ENCODE measurements at regions not wholly inside any gene's neighbourhood (a gene's known extent, or its start where the extent isn't known, plus 50 kb on each side); places are given as distances from the start of the nearest gene placed in this dataset.

- Histone ChIP-seq H3K9me3 (ENCODE audit: low read length) (no peaks in the 10 kb centered on the region), H2AFZ (ENCODE audit: low read length) (no peak overlapping the region), H3K36me3 (ENCODE audit: low read depth, low read length) (no peaks in the 10 kb centered on the region), H3K27ac (ENCODE audit: low read length) (no peak overlapping the region), H3K4me3 (ENCODE audit: low read length) (no peak overlapping the region), H3K4me1 (ENCODE audit: insufficient read depth, low read length) (no peaks in the 10 kb centered on the region), H4K20me1 (ENCODE audit: low read length) (no peaks in the 10 kb centered on the region), H3K4me2 (ENCODE audit: low read length) (no peak overlapping the region), H3K79me2 (ENCODE audit: low read length) (no peaks in the 10 kb centered on the region), H3F3A (ENCODE audit: low read length, unreplicated experiment) (no peaks in the 10 kb centered on the region), H3K9me2 (replicated peaks; ENCODE audit: low read length) (no peaks in the 10 kb centered on the region), H3K9ac (ENCODE audit: low read length) (no peak overlapping the region), H3K27me3 (ENCODE audit: low read length) (peaks cover 33% of the 10 kb centered on the region; the same call in 1 of the 2 replicates)
- ChIA-PET CTCF (no interaction called here), POLR2A (ENCODE audit: unreplicated experiment) (no interaction called here)
- no TSS peak for BruUV-seq (replicated peaks)
- DNase-seq (no peak), ATAC-seq (no peak)
- intact Hi-C loops (cut with micrococcal nuclease): no loop called here
- no peak for TF ChIP-seq EZH2 (IDR thresholded peaks at IDR 0.05; ENCODE audit: low read length, unreplicated experiment)
- no peak for TF ChIP-seq CTCF (conservative IDR thresholded peaks at IDR 0.05; ENCODE audit: low read depth, low read length)
- no peak for TF ChIP-seq EZH2phosphoT487 (IDR thresholded peaks at IDR 0.05; ENCODE audit: borderline replicate concordance, low read length)
Measured at GRCh38 chr9:19648672-19649071, 140.2 kb downstream of the SLC24A2 start.

- Histone ChIP-seq H3K4me1 (ENCODE audit: insufficient read depth, low read length) (no peaks in the 10 kb centered on the region), H3K27ac (ENCODE audit: low read length) (no peak overlapping the region), H2AFZ (ENCODE audit: low read length) (no peak overlapping the region), H3K9me3 (ENCODE audit: low read length) (no peaks in the 10 kb centered on the region), H3K36me3 (ENCODE audit: low read depth, low read length) (no peaks in the 10 kb centered on the region), H3K9me2 (replicated peaks; ENCODE audit: low read length) (no peaks in the 10 kb centered on the region), H3F3A (ENCODE audit: low read length, unreplicated experiment) (no peaks in the 10 kb centered on the region), H3K79me2 (ENCODE audit: low read length) (no peaks in the 10 kb centered on the region), H4K20me1 (ENCODE audit: low read length) (no peaks in the 10 kb centered on the region), H3K4me3 (ENCODE audit: low read length) (no peak overlapping the region), H3K4me2 (ENCODE audit: low read length) (no peak overlapping the region), H3K9ac (ENCODE audit: low read length) (no peak overlapping the region), H3K27me3 (ENCODE audit: low read length) (peaks cover 22% of the 10 kb centered on the region; the same call in 1 of the 2 replicates)
- ChIA-PET CTCF (no interaction called here), POLR2A (ENCODE audit: unreplicated experiment) (no interaction called here)
- no peak for TF ChIP-seq CTCF (conservative IDR thresholded peaks at IDR 0.05; ENCODE audit: low read depth, low read length)
- TF ChIP-seq EZH2phosphoT487 (IDR thresholded peaks at IDR 0.05; ENCODE audit: borderline replicate concordance, low read length): no peak
- TF ChIP-seq EZH2 (IDR thresholded peaks at IDR 0.05; ENCODE audit: low read length, unreplicated experiment): no peak
- ATAC-seq (no peak), DNase-seq (no peak)
- intact Hi-C loops (cut with micrococcal nuclease): loop anchor here (5.0 kb wide), 2 partner anchors 152 to 177 kb away; no protein-coding TSS in a partner anchor
- BruUV-seq (replicated peaks): no TSS peak
Measured at GRCh38 chr9:19643875-19644274, 145.0 kb downstream of the SLC24A2 start.

GRCh38 chr9:19642256-19642655, 146.6 kb downstream of the SLC24A2 start:
- ChIA-PET CTCF (interaction anchor here (1.0 to 1.1 kb wide), 2 partner anchors 171 to 177 kb away, joined by 3 read pairs; no protein-coding TSS in a partner anchor), POLR2A (ENCODE audit: unreplicated experiment) (no interaction called here)
- no peaks in the 10 kb centered on the region for H3K79me2 ChIP-seq (ENCODE audit: low read length)
- H3K36me3 ChIP-seq (ENCODE audit: low read depth, low read length): no peaks in the 10 kb centered on the region
- no peaks in the 10 kb centered on the region for H3K9me2 ChIP-seq (replicated peaks; ENCODE audit: low read length)
- no peaks in the 10 kb centered on the region for H3K4me1 ChIP-seq (ENCODE audit: insufficient read depth, low read length)
- H3K9ac ChIP-seq (ENCODE audit: low read length): no peak overlapping the region
- no peak overlapping the region for H2AFZ ChIP-seq (ENCODE audit: low read length)
- no peaks in the 10 kb centered on the region for H3F3A ChIP-seq (ENCODE audit: low read length, unreplicated experiment)
- no peaks in the 10 kb centered on the region for H3K9me3 ChIP-seq (ENCODE audit: low read length)
- BruUV-seq (replicated peaks): no TSS peak
- no peak overlapping the region for H3K4me3 ChIP-seq (ENCODE audit: low read length)
- DNase-seq (peak; percentile 10), ATAC-seq (peak; percentile 53)
- peaks cover 29% of the 10 kb centered on the region; the same call in 1 of the 2 replicates for H3K27me3 ChIP-seq (ENCODE audit: low read length)
- H3K4me2 ChIP-seq (ENCODE audit: low read length): no peak overlapping the region
- TF ChIP-seq EZH2phosphoT487 (IDR thresholded peaks at IDR 0.05; ENCODE audit: borderline replicate concordance, low read length): no peak
- TF ChIP-seq EZH2 (IDR thresholded peaks at IDR 0.05; ENCODE audit: low read length, unreplicated experiment): no peak
- TF ChIP-seq CTCF (conservative IDR thresholded peaks at IDR 0.05; ENCODE audit: low read depth, low read length): no peak
- intact Hi-C loops (cut with micrococcal nuclease): loop anchor here (5.0 kb wide), 2 partner anchors 150 to 175 kb away; no protein-coding TSS in a partner anchor
- no peaks in the 10 kb centered on the region for H4K20me1 ChIP-seq (ENCODE audit: low read length)
- H3K27ac ChIP-seq (ENCODE audit: low read length): no peak overlapping the region

Measured in PC-3 (cell line).